Astrocyte of the hippocampus (primary cell): ENCODE measurements at regions not wholly inside any gene's neighbourhood (a gene's known extent, or its start where the extent isn't known, plus 50 kb on each side); places are given as distances from the start of the nearest gene placed in this dataset.
A peak's percentile ranks its signal among the peaks of the same experiment; 100 is the strongest.

Experiments used
- DNase-seq: peaks from one replicate; pipeline ENCODE4 v3.0.0; 2011; ENCODE audit warnings: low read depth, low spot score

DNA sequence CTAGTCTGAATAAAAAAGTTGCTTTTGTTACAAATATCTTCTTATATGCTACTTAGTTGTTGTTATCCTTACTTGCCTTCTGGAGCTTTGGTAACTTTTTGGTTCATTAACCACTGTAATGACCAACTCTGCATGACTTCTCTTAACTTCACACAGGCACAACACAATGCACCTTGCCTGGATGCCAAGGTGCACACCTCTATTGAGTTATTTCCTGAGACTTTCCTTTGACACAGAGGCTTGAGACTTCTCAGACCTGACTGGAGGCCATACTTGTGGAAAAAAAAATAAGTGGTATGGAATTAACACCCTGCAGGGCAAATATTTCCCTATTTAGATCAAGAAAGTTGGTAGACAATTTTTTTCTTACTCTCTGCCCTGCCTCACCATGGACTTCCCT lies 1925.6 kb downstream of the EFNA5 start:
- no peak for DNase-seq

GRCh38 chr5:105740242-105740641 lies 1930.5 kb downstream of the EFNA5 start:
- DNase-seq: no peak

DNA sequence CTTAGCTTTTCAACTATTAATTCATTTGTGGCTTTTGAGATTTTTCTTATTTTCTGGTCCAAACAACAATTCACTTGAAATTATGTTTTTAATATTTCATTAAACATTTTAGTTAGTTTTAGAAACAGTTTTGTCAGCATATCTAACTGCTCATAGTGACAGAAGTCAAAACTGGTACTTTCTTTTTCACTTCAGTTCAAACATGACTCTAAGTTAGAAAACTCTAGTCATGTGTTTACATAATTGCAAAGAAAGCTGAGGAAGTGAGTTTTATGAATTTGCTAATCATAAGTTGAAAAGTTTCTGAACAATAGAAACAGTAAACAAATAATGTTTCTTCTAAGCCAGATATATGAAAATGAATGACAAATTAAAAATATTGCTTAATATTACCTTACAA lies 1931.0 kb downstream of the EFNA5 start:
- no peak for DNase-seq

GRCh38 chr5:105735704-105736103 lies 1935.0 kb downstream of the EFNA5 start:
- DNase-seq: no peak

GRCh38 chr5:105730982-105731381 lies 1939.8 kb downstream of the EFNA5 start:
- no peak for DNase-seq

GRCh38 chr5:105726093-105726492 lies 1944.6 kb downstream of the EFNA5 start:
- DNase-seq: no peak

GRCh38 chr5:105708442-105708841 lies 1962.3 kb downstream of the EFNA5 start:
- no peak for DNase-seq

DNA sequence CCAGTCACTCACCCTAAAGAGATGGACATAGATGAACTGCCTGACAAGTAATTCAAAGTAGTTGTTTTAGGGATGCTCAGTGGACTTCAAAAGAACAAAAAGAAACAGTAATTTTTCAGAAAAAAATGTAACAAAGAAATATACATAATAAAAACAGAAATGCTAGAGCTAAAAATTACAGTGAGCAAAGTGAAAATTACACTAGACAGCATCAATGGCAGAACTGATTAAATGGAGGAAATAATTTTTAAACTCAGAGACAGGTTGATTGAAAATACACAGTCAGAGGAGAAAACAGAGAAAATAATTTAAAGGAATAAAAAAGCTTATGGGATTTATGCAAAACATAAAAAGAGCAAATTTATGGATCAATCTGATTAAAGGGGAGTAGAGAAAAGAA lies 1968.4 kb downstream of the EFNA5 start:
- no peak for DNase-seq

GRCh38 chr5:105696440-105696839 lies 1974.3 kb downstream of the EFNA5 start:
- DNase-seq: no peak

GRCh38 chr5:105695941-105696340 lies 1974.8 kb downstream of the EFNA5 start:
- no peak for DNase-seq

DNA sequence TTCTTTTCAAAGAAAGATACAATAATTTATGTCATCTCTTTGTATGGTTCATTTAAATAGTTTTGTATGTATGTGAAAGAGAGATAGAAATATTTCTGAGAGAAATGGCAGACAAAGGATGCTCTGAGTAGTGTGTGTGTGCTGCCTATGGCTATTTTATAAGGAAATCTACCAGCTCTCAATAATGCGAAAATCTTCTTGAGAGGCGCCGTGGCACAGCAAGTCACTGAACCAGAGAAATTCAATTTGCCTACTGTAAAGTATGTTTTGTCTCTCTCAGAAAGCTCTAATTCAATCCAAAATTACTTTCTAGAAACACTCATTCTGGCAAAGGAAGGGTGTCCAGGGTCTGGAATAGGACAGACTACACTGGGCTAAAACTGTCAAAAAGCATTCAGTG lies 1981.1 kb downstream of the EFNA5 start:
- no peak for DNase-seq

DNA sequence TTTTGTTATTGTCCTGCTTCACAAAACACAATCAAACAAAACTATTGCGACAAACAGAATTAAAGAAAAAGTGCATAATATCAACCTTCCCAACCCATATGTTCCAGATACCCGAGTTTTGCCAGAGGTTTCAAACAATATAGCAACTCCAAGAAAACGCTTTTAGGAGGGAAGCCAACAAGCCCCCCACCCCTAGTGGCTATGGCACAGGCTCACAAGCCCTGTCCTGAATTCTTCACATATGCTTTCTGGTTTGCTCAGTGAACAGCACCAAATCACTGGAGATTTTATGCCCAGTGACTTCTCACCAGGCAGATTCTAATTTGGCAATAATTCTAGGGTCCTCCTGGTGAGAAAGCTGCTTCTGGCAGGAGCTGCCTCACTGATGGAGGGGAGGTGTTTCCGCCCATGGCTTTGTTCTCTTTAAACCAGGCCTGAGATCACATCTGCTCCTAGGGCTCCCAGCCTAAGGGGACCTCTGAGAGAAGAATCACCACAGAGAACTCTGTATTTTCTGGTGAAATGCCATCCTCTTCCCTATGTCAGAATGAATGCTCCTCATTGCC lies 1982.4 kb downstream of the EFNA5 start:
- no peak for DNase-seq

GRCh38 chr5:105687493-105687892 lies 1983.2 kb downstream of the EFNA5 start:
- no peak for DNase-seq

DNA sequence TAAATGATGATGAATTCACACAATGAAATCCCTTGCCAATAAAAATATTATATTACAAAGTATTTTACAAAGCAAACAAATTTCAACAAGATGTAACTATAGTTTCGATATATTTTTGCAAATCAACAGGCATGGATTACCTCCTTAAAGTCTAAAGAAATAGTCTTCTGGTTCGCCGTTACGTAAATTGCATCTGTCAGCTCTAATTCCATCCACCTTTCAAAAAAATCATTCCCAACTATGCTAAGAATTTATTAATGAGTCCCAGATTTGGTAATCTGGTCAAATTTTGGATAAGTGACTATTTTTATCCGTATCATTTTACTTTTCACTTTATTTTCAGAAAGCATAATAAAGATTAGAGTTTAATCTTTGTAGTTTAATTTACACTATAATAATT lies 1984.9 kb downstream of the EFNA5 start:
- DNase-seq: no peak

DNA sequence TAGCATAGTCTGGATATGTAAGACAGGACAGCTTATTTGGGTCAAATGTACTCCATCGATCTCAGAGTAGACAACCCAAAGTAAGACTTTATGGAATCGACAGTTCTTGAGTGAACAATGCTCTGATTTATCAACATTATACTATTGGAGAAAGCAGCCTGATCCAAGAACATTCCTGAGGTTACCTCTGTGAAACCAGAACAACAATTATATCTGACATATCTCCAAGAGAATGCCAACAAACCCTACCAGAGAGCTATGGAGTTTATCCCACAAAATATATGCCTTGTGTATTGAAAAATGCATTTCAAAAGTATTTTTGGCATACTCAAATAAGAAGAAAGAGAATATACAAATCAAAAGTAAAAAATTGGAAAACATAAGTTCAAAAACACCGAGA lies 1985.9 kb downstream of the EFNA5 start:
- DNase-seq: peak; percentile 62

GRCh38 chr5:105680858-105681475 lies 1989.8 kb downstream of the EFNA5 start:
- DNase-seq: no peak

GRCh38 chr5:105677291-105677690 lies 1993.4 kb downstream of the EFNA5 start:
- DNase-seq: no peak

DNA sequence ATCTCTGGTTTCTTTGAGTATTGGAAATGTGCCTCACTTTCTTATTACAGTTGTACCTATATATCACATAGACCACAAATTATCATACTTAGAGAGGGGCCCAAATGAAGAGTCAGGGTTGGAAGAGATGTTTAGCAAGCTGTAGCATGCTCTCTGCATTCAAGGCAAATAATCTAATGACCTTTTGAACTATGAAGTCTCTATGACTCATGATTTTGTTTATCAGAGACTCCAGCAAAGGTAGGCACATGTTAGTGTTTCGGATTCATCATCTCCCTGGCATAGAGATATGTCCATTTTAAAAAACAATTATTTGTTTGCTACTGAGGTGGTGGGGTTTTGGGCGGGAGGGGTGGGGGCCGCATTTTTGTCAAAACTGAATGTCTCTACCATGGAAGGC lies 2000.1 kb downstream of the EFNA5 start:
- DNase-seq: no peak

- DNase-seq: no peak
Measured at GRCh38 chr5:105663671-105664070, 2007.1 kb downstream of the EFNA5 start.

DNA sequence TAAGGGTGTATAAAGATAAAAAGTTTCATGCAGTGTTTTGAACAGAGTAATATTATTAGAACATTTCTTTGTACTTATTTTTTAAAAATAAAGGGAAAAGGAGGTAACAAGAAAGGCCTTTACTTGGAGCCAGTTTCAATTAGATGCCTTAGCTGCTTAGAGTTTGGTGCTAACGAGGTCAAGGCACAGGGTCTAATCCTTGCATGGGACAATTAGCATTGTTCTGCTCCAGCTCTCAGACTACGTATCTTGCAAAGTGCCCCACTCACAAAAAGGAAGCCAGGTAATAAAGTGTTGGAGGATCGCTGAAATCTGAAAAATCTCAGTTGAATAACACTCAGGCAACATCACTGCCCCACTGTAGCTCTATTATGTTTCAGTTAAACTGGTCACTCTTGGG lies 2011.3 kb downstream of the EFNA5 start:
- no peak for DNase-seq

DNA sequence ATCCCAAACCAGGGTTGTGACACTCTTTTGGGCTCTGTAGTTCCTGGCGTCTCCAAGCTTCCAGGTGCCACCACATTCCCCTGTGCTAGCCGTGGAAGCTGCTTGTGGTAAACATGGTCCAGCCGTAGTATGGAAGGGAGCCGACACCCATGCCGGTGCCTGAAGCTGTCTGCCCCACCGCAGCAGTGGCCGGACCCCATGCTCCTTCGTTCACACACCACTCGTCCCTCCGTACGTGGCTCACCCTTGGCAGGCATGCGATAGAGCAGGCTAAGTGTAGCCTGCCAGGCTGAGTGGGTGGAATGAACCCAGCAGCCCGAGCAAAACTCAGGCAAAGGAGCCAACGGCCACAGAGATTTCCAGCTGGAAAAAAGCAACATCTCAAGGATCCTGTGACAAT lies 2030.4 kb downstream of the EFNA5 start:
- no peak for DNase-seq

- no peak for DNase-seq
Measured at GRCh38 chr5:105639511-105639910, 2031.2 kb downstream of the EFNA5 start.

DNA sequence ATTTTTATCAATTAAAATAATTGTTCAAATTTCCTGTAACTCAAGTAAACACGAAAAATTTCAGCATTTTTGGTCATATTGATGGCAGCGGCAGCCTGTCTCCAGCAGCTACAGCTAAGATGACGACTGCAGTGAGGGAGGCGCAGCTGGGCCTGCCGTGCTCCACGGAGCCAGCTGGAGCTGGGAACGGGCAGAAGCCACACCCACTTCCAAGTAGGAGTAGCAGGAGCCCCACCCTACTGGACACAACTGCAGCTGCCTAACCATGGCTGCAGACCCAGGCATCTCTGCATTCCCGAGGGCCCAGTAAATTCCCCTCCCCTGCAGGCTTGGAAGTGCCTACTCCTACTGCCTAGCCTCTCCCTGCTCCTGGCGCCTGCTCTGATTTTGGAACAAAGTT lies 2031.7 kb downstream of the EFNA5 start:
- DNase-seq: no peak

GRCh38 chr5:105638437-105638836 lies 2032.3 kb downstream of the EFNA5 start:
- no peak for DNase-seq
